HepG2 (cell line): ENCODE measurements at regions not wholly inside any gene's neighbourhood (a gene's known extent, or its start where the extent isn't known, plus 50 kb on each side); places are given as distances from the start of the nearest gene placed in this dataset.

ENCODE experiments used
- ATAC-seq: fragments of 200-7000 bp; cut with Tn5 transposase; 3 replicates; pipeline ENCODE4 v1.9.1; 2020; ENCODE audit warnings: mild to moderate bottlenecking, moderate library complexity
- BruUV-seq: library from RNA; stranded (reverse); fragments of 400-500 nt; replicated peaks from 2 replicates; lab custom pipeline; 2021; lab: Mats Ljungman, UMichigan
- CTCF ChIA-PET: fragments of 300-600 bp; formaldehyde crosslinking; extraction: SDS; loops from one replicate; lab custom pipeline; 2021; ENCODE audit warnings: low total read pairs, inconsistent platforms, low intra/inter-chr PET ratio; lab: Yijun Ruan, JAX
- POLR2A ChIA-PET: fragments of 350-600 bp; sonication (Branson Sonifier 250); formaldehyde crosslinking; loops from one replicate; lab custom pipeline; 2020; ENCODE audit warnings: antibody characterized with exemption, inconsistent platforms; lab: Yijun Ruan, JAX
- DNase-seq: peaks from one replicate; pipeline ENCODE4 v3.0.0-alpha.2; 2015; ENCODE audit warnings: low spot score
- FAIRE-seq: peaks from 3 replicates; lab custom pipeline; 2011; peaks lifted over from hg19 to GRCh38; lab: Jason Lieb, UNC
- H2AFZ ChIP-seq: one replicate; pipeline ENCODE4 v1.6.1; 2011; ENCODE audit warnings: low read length, inconsistent platforms
- H3K27ac ChIP-seq: fragments of 300-600 bp; 3 replicates; pipeline ENCODE4 v1.8.0; 2011; ENCODE audit warnings: mixed run types, mild to moderate bottlenecking, mixed read lengths, low read length, inconsistent platforms; ENCODE audit not compliant: insufficient read depth; ENCODE audit errors: extremely low read length
- H3K27me3 ChIP-seq, 2 experiments: fragments of 200-600 bp in 1 of 2; 2 replicates in 1 of 2; 3 replicates in 1 of 2; pipeline versions ENCODE4 v1.6.0 to v1.8.0; 2011; ENCODE audit warnings: low read length in 2 of 2, mild to moderate bottlenecking in 2 of 2, moderate library complexity in 2 of 2, inconsistent platforms in 1 of 2; ENCODE audit not compliant: insufficient read depth in 2 of 2, control insufficient read depth in 1 of 2
- H3K36me3 ChIP-seq, 2 experiments: fragments of 200-600 bp in 1 of 2; replicated peaks in 1 of 2; 2 replicates in 1 of 2; 3 replicates in 1 of 2; pipeline versions ENCODE4 v1.5.1 to v1.8.0; 2011; ENCODE audit warnings: low read length in 2 of 2, inconsistent platforms in 1 of 2; ENCODE audit not compliant: insufficient read depth in 2 of 2, control insufficient read depth in 1 of 2
- H3K4me1 ChIP-seq: 2 replicates; pipeline ENCODE4 v1.5.1; 2012; ENCODE audit warnings: low read length, inconsistent platforms; ENCODE audit not compliant: insufficient read depth
- H3K4me2 ChIP-seq: 2 replicates; pipeline ENCODE4 v1.6.0; 2011; ENCODE audit warnings: low read depth, low read length, inconsistent platforms
- H3K4me3 ChIP-seq, 3 experiments: fragments of 200-600 bp in 1 of 3; sonication (generic), shearing (Covaris generic) in 1 of 3; replicated peaks in 1 of 3; 2 replicates each; pipeline ENCODE4 v1.5.1; 2011 to 2016; ENCODE audit warnings: low read length in 3 of 3, inconsistent platforms in 2 of 3, low read depth in 2 of 3, mild to moderate bottlenecking in 2 of 3, control low read depth in 1 of 3, mixed read lengths in 1 of 3; ENCODE audit not compliant: insufficient read depth in 1 of 3
- H3K79me2 ChIP-seq: one replicate; pipeline ENCODE4 v1.6.1; 2011; ENCODE audit warnings: low read length, inconsistent platforms; ENCODE audit not compliant: insufficient read depth
- H3K9ac ChIP-seq: 2 replicates; pipeline ENCODE4 v1.6.0; 2011; ENCODE audit warnings: mild to moderate bottlenecking, low read depth, low read length, inconsistent platforms; ENCODE audit not compliant: insufficient read depth
- H3K9me3 ChIP-seq: 2 replicates; pipeline ENCODE4 v1.5.1; 2012; ENCODE audit warnings: mild to moderate bottlenecking, low read length
- H4K20me1 ChIP-seq: 2 replicates; pipeline ENCODE4 v1.6.0; 2011; ENCODE audit warnings: inconsistent platforms, mild to moderate bottlenecking, low read length, moderate library complexity; ENCODE audit not compliant: insufficient read depth
- AGO2 ChIP-seq: fragments of 200-400 bp; formaldehyde crosslinking; optimal IDR thresholded peaks from 2 replicates; pipeline ENCODE3; 2017; ENCODE audit warnings: mild to moderate bottlenecking, low read depth, low read length, moderate library complexity
- ARHGAP35 ChIP-seq: sonication (generic); formaldehyde crosslinking; IDR thresholded peaks from 2 replicates; pipeline ENCODE4 v1.9.0; 2022; ENCODE audit warnings: mild to moderate bottlenecking, inconsistent platforms, moderate library complexity, missing genetic modification reagents, borderline replicate concordance
- BRCA1 ChIP-seq: sonication (generic); formaldehyde crosslinking; IDR thresholded peaks from 2 replicates; pipeline ENCODE4 v1.4.0; 2020; ENCODE audit warnings: missing genetic modification reagents
- CBX1 ChIP-seq: IDR thresholded peaks from one replicate; pipeline ENCODE4 v1.6.1; 2016; ENCODE audit warnings: antibody characterized with exemption, low read depth
- FOSL2 ChIP-seq: sonication (generic); formaldehyde crosslinking; IDR thresholded peaks from 2 replicates; pipeline ENCODE4 v1.4.0; 2020; ENCODE audit warnings: missing genetic modification reagents
- ISX ChIP-seq: sonication (generic); formaldehyde crosslinking; conservative IDR thresholded peaks from 2 replicates; pipeline ENCODE4 v1.5.0; 2020; ENCODE audit warnings: missing genetic modification reagents
- MXD3 ChIP-seq: IDR thresholded peaks from 2 replicates; pipeline ENCODE4 v1.6.1; 2016; ENCODE audit warnings: mild to moderate bottlenecking, missing biosample characterization, missing genetic modification reagents
- SAP130 ChIP-seq: IDR thresholded peaks from 2 replicates; pipeline ENCODE4 v1.6.1; 2016; ENCODE audit warnings: low read depth
- SCMH1 ChIP-seq: sonication (generic); formaldehyde crosslinking; IDR thresholded peaks from 2 replicates; pipeline ENCODE4 v1.9.0; 2021; ENCODE audit warnings: missing genetic modification reagents, mild to moderate bottlenecking, borderline replicate concordance
- SKI ChIP-seq: fragments of 450-650 bp; IDR thresholded peaks from one replicate; pipeline ENCODE4 v1.6.1; 2018; ENCODE audit warnings: mild to moderate bottlenecking; ENCODE audit not compliant: partially characterized antibody
- SPEN ChIP-seq: sonication (generic); formaldehyde crosslinking; IDR thresholded peaks from 2 replicates; pipeline ENCODE4 v1.5.1; 2020; ENCODE audit warnings: low read depth, mild to moderate bottlenecking, missing genetic modification reagents
- TAF15 ChIP-seq: fragments of 200-400 bp; formaldehyde crosslinking; IDR thresholded peaks from one replicate; pipeline ENCODE4 v1.6.1; 2018; ENCODE audit warnings: mild to moderate bottlenecking, low read depth, low read length; ENCODE audit not compliant: poor library complexity, severe bottlenecking
- TBX3 ChIP-seq: fragments of 450-650 bp; IDR thresholded peaks from 2 replicates; pipeline ENCODE4 v1.6.1; 2017; ENCODE audit warnings: antibody characterized with exemption, mild to moderate bottlenecking, inconsistent platforms, borderline replicate concordance
- ZNF709 ChIP-seq: sonication (generic); formaldehyde crosslinking; IDR thresholded peaks from 2 replicates; pipeline ENCODE4 v1.5.0; 2020; ENCODE audit warnings: mild to moderate bottlenecking, missing genetic modification reagents
- WGBS: methylation state at CpG from one replicate; pipeline ENCODE4 v1.1.6; 2017; ENCODE audit warnings: low lambda C conversion rate; 5-methylcytosine and 5-hydroxymethylcytosine counted together
- in situ Hi-C: cut with HindIII; loops from 2 replicates; pipeline ENCODE4 v1.10.0; 2017; ENCODE audit warnings: low pct_unique_long_range_greater_than_20kb; ENCODE audit not compliant: extremely low pct_ligation_motif_present
- intact Hi-C: fragments of 100-400 bp; cut with micrococcal nuclease; formaldehyde crosslinking; loops from one replicate; pipeline ENCODE4 v1.10.0; 2022; ENCODE audit not compliant: unreplicated experiment

- ChIA-PET CTCF (no interaction called here), POLR2A (no interaction called here)
- Histone ChIP-seq H3K27ac (no peak overlapping the region), H3K9ac (no peak overlapping the region), H3K27me3 (peaks cover 0 to 4% of the 10 kb centered on the region in 2 experiments; a peak in 1 of 5 replicates), H3K4me1 (no peaks in the 10 kb centered on the region), H3K9me3 (peaks cover 3% of the 10 kb centered on the region), H3K79me2 (no peaks in the 10 kb centered on the region), H4K20me1 (no peaks in the 10 kb centered on the region), H3K4me3 (no peak overlapping the region), H3K4me2 (no peak overlapping the region), H2AFZ (no peak overlapping the region), H3K36me3 (no peaks in the 10 kb centered on the region)
- WGBS, result 15% methylated on average over 6 of the region's 6 CpGs
- in situ Hi-C loops, result no loop called here
- no peak for FAIRE-seq
- no peak for ATAC-seq
- DNase-seq, result no peak
- no TSS peak for BruUV-seq
- TF ChIP-seq SAP130 (CRISPR knock-in tag), result no peak
- no peak for TF ChIP-seq ZNF709 (CRISPR knock-in tag)
- no peak for TF ChIP-seq TAF15
- no peak for TF ChIP-seq ISX (CRISPR knock-in tag)
- no peak for TF ChIP-seq ARHGAP35 (CRISPR knock-in tag)
- TF ChIP-seq SCMH1 (CRISPR knock-in tag), result no peak
- no peak for TF ChIP-seq MXD3 (CRISPR knock-in tag)
- no peak for TF ChIP-seq CBX1
- TF ChIP-seq AGO2, result no peak
- no peak for TF ChIP-seq TBX3
- no peak for TF ChIP-seq FOSL2 (CRISPR knock-in tag)
- no peak for TF ChIP-seq SKI
- no peak for TF ChIP-seq SPEN (CRISPR knock-in tag)
- no peak for TF ChIP-seq BRCA1 (CRISPR knock-in tag)
- intact Hi-C loops, result no loop called here
Measured at GRCh38 chr3:72070005-72070404, 285.1 kb upstream of the PROK2 start.
